ENCODE measurements at regions not wholly inside any gene's neighbourhood (a gene's known extent, or its start where the extent isn't known, plus 50 kb on each side); places are given as distances from the start of the nearest gene placed in this dataset.

- Histone ChIP-seq H3K36me3 (ENCODE audit: insufficient read depth) (no peaks in the 10 kb centered on the region), H2AFZ (ENCODE audit: low read depth) (no peak overlapping the region), H4K20me1 (ENCODE audit: insufficient read depth) (no peaks in the 10 kb centered on the region), H3K27me3 (ENCODE audit: insufficient read depth, low read depth) (no peaks in the 10 kb centered on the region), H3K9ac (no peak overlapping the region), H3K79me2 (ENCODE audit: insufficient read depth, low read depth) (no peaks in the 10 kb centered on the region), H3K4me2 (no peak overlapping the region), H3K27ac (no peak overlapping the region), H3K4me3 (IDR thresholded peaks at IDR 0.05; ENCODE audit: insufficient read depth, low read depth, low read length) (no peak overlapping the region), H3K4me1 (ENCODE audit: low read depth, poor library complexity, severe bottlenecking) (no peaks in the 10 kb centered on the region)
- no peak for TF ChIP-seq CTCF (conservative IDR thresholded peaks at IDR 0.05; ENCODE audit: low read depth, low read length)
These were observed 75.3 kb downstream of the UTRN start for GRCh38 chr6:144360401-144360800.

- no peaks in the 10 kb centered on the region for H3K27me3 ChIP-seq (ENCODE audit: insufficient read depth, low read depth)
- H2AFZ ChIP-seq (ENCODE audit: low read depth) = no peak overlapping the region
- no peaks in the 10 kb centered on the region for H3K4me1 ChIP-seq (ENCODE audit: low read depth, poor library complexity, severe bottlenecking)
- H3K9ac ChIP-seq = no peak overlapping the region
- no peaks in the 10 kb centered on the region for H3K36me3 ChIP-seq (ENCODE audit: insufficient read depth)
- no peaks in the 10 kb centered on the region for H3K79me2 ChIP-seq (ENCODE audit: insufficient read depth, low read depth)
- H3K27ac ChIP-seq = no peak overlapping the region
- H3K4me3 ChIP-seq (IDR thresholded peaks at IDR 0.05; ENCODE audit: insufficient read depth, low read depth, low read length) = no peak overlapping the region
- TF ChIP-seq CTCF (conservative IDR thresholded peaks at IDR 0.05; ENCODE audit: low read depth, low read length) = no peak
- H4K20me1 ChIP-seq (ENCODE audit: insufficient read depth) = no peaks in the 10 kb centered on the region
- no peak overlapping the region for H3K4me2 ChIP-seq
These were observed 75.9 kb downstream of the UTRN start for GRCh38 chr6:144361016-144361415.

- H3K4me1 ChIP-seq (ENCODE audit: low read depth, poor library complexity, severe bottlenecking) = no peaks in the 10 kb centered on the region
- H2AFZ ChIP-seq (ENCODE audit: low read depth) = no peak overlapping the region
- no peaks in the 10 kb centered on the region for H3K27me3 ChIP-seq (ENCODE audit: insufficient read depth, low read depth)
- no peaks in the 10 kb centered on the region for H3K79me2 ChIP-seq (ENCODE audit: insufficient read depth, low read depth)
- no peaks in the 10 kb centered on the region for H4K20me1 ChIP-seq (ENCODE audit: insufficient read depth)
- no peak overlapping the region for H3K4me3 ChIP-seq (IDR thresholded peaks at IDR 0.05; ENCODE audit: insufficient read depth, low read depth, low read length)
- H3K36me3 ChIP-seq (ENCODE audit: insufficient read depth) = no peaks in the 10 kb centered on the region
- H3K4me2 ChIP-seq = no peak overlapping the region
- no peak for TF ChIP-seq CTCF (conservative IDR thresholded peaks at IDR 0.05; ENCODE audit: low read depth, low read length)
- H3K27ac ChIP-seq = no peak overlapping the region
- no peak overlapping the region for H3K9ac ChIP-seq
These were observed 77.2 kb downstream of the UTRN start for GRCh38 chr6:144362042-144363018.

GRCh38 chr6:144364208-144364720, 79.1 kb downstream of the UTRN start:
- Histone ChIP-seq H3K27me3 (ENCODE audit: insufficient read depth, low read depth) (no peaks in the 10 kb centered on the region), H3K4me2 (no peak overlapping the region), H3K9ac (no peak overlapping the region), H3K36me3 (ENCODE audit: insufficient read depth) (no peaks in the 10 kb centered on the region), H3K27ac (no peak overlapping the region), H2AFZ (ENCODE audit: low read depth) (no peak overlapping the region), H3K4me1 (ENCODE audit: low read depth, poor library complexity, severe bottlenecking) (no peaks in the 10 kb centered on the region), H4K20me1 (ENCODE audit: insufficient read depth) (no peaks in the 10 kb centered on the region), H3K4me3 (IDR thresholded peaks at IDR 0.05; ENCODE audit: insufficient read depth, low read depth, low read length) (no peak overlapping the region), H3K79me2 (ENCODE audit: insufficient read depth, low read depth) (no peaks in the 10 kb centered on the region)
- TF ChIP-seq CTCF (conservative IDR thresholded peaks at IDR 0.05; ENCODE audit: low read depth, low read length) = no peak

All from KMS-11 (cell line).